ENCODE measurements at regions not wholly inside any gene's neighbourhood (a gene's known extent, or its start where the extent isn't known, plus 50 kb on each side); places are given as distances from the start of the nearest gene placed in this dataset.

- no peak for TF ChIP-seq EP300 (IDR thresholded peaks at IDR 0.05)
- TF ChIP-seq MAZ (IDR thresholded peaks at IDR 0.05; ENCODE audit: borderline replicate concordance, low read depth, low read length), result no peak
- no peak for TF ChIP-seq RCOR1 (IDR thresholded peaks at IDR 0.05; ENCODE audit: low read depth, low read length)
- TF ChIP-seq CTCF (IDR thresholded peaks at IDR 0.05), result no peak
- no peak for TF ChIP-seq ZSCAN20 (CRISPR knock-in tag; IDR thresholded peaks at IDR 0.05)
- no peak for TF ChIP-seq CEBPB (IDR thresholded peaks at IDR 0.05)
- no peak for TF ChIP-seq NPAS2 (CRISPR knock-in tag; IDR thresholded peaks at IDR 0.05; ENCODE audit: borderline replicate concordance)
- no peak for TF ChIP-seq MAFK (IDR thresholded peaks at IDR 0.05; ENCODE audit: partially characterized antibody)
- no peak for TF ChIP-seq ELK1 (IDR thresholded peaks at IDR 0.05; ENCODE audit: low read depth, low read length)
- no peak for TF ChIP-seq POLR2A (IDR thresholded peaks at IDR 0.05; ENCODE audit: low read length)
- TF ChIP-seq CBX2 (IDR thresholded peaks at IDR 0.05; ENCODE audit: borderline replicate concordance, low read depth), result no peak
These were observed 102.4 kb upstream of the DLGAP1 start for GRCh38 chr18:4557502-4557901.

Measured in A549 (cell line).